Lung (tissue), 11 donors: ENCODE measurements at regions not wholly inside any gene's neighbourhood (a gene's known extent, or its start where the extent isn't known, plus 50 kb on each side); places are given as distances from the start of the nearest gene placed in this dataset.

Source experiments
- ATAC-seq: fragments of 200-7000 bp; cut with Tn5 transposase; one replicate; pipeline ENCODE4 v1.9.1; 2020; ENCODE audit warnings: moderate number of reproducible peaks; ENCODE audit not compliant: insufficient read depth, low FRiP score
- DNase-seq, 3 donors: peaks; one replicate each; pipeline ENCODE4 v3.0.0-alpha.2; 2013 to 2017
- H3K27ac ChIP-seq, 2 donors: one replicate each; pipeline ENCODE4 v1.5.1; 2013; ENCODE audit warnings: mild to moderate bottlenecking in 2 of 2, moderate library complexity in 2 of 2, control low read depth in 1 of 2, inconsistent platforms in 1 of 2, low read depth in 1 of 2, low read length in 1 of 2
- H3K27me3 ChIP-seq, 3 donors: one replicate each; pipeline ENCODE4 v1.5.1; 2013; ENCODE audit warnings: low read length in 2 of 3; ENCODE audit not compliant: control insufficient read depth in 3 of 3, insufficient read depth in 3 of 3
- H3K36me3 ChIP-seq, 4 donors: one replicate each; pipeline ENCODE4 v1.5.1; 2013; ENCODE audit warnings: low read length in 4 of 4, mild to moderate bottlenecking in 1 of 4, moderate library complexity in 1 of 4; ENCODE audit not compliant: control insufficient read depth in 4 of 4, insufficient read depth in 4 of 4
- H3K4me1 ChIP-seq, 5 donors: one replicate each; pipeline ENCODE4 v1.5.1; 2013; ENCODE audit warnings: low read length in 5 of 5, mild to moderate bottlenecking in 2 of 5, moderate library complexity in 1 of 5; ENCODE audit not compliant: control insufficient read depth in 5 of 5, insufficient read depth in 5 of 5
- H3K4me3 ChIP-seq: one replicate; pipeline ENCODE4 v1.5.1; 2013; ENCODE audit warnings: mild to moderate bottlenecking, control low read depth, moderate library complexity
- H3K9ac ChIP-seq, 2 donors: one replicate each; pipeline ENCODE4 v1.5.1; 2013; ENCODE audit warnings: low read length in 2 of 2, control low read depth in 1 of 2; ENCODE audit not compliant: insufficient read depth in 1 of 2
- H3K9me3 ChIP-seq, 4 donors: one replicate each; pipeline ENCODE4 v1.5.1; 2013; ENCODE audit warnings: low read length in 3 of 4, mild to moderate bottlenecking in 1 of 4, moderate library complexity in 1 of 4; ENCODE audit not compliant: control insufficient read depth in 4 of 4, insufficient read depth in 3 of 4
- WGBS, 2 donors: extraction: QIAGEN DNeasy Blood & Tissue Kit; methylation state at CpG; one replicate each; pipeline ENCODE4 v1.1.7; 2013; 5-methylcytosine and 5-hydroxymethylcytosine counted together
- TF ChIP-seq, protein P1 (sequence below): IDR thresholded peaks from 2 replicates; pipeline ENCODE4 v1.5.1; 2012; ENCODE audit warnings: mild to moderate bottlenecking; ENCODE audit errors: control extremely low read depth, extremely low read depth
- donor health status: control.
- donor health status: control.
- donor health status: Bipolar disorder and iron deficiency.
- donor health status: healthy.
- donor health status: DM: yes; HTN: yes; CAD: no.

GRCh38 chr5:167261309-167262100 lies 1029.9 kb upstream of the WWC1 start:
- Histone ChIP-seq H3K4me1 (no peaks in the 10 kb centered on the region), H3K36me3 (no peaks in the 10 kb centered on the region), H3K27me3 (no peaks in the 10 kb centered on the region), H3K4me3 (no peak overlapping the region), H3K9ac (no peak overlapping the region), H3K27ac (no peak overlapping the region), H3K9me3 (no peaks in the 10 kb centered on the region)
- WGBS, 2 donors = 71 to 82% methylated on average over 3 of the region's 3 CpGs
- TF ChIP-seq, protein P1, sequence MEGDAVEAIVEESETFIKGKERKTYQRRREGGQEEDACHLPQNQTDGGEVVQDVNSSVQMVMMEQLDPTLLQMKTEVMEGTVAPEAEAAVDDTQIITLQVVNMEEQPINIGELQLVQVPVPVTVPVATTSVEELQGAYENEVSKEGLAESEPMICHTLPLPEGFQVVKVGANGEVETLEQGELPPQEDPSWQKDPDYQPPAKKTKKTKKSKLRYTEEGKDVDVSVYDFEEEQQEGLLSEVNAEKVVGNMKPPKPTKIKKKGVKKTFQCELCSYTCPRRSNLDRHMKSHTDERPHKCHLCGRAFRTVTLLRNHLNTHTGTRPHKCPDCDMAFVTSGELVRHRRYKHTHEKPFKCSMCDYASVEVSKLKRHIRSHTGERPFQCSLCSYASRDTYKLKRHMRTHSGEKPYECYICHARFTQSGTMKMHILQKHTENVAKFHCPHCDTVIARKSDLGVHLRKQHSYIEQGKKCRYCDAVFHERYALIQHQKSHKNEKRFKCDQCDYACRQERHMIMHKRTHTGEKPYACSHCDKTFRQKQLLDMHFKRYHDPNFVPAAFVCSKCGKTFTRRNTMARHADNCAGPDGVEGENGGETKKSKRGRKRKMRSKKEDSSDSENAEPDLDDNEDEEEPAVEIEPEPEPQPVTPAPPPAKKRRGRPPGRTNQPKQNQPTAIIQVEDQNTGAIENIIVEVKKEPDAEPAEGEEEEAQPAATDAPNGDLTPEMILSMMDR = no peak
- ATAC-seq (no peak), DNase-seq (no peak)

DNA sequence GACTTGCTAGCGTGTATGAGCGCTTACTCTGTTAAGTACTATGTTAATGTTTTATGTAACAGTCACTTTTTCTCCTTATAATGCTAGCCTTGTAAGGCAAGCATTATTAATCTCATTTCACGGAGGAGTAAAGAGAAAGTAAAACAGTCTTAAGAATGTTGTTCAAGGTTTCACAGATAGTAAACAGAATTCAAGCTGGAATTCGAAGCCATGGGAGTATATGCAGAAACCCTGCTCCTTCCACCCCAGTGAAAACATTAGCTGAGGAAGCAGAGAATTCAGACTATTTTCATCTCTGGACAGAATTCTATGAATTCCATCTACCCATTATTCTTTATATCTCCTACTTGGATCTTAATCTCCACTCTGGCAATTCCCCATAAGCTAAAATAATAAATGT lies 1028.3 kb upstream of the WWC1 start:
- WGBS, 2 donors = 65% methylated on average over 4 of the region's 4 CpGs
- ATAC-seq = no peak
- H3K27me3 ChIP-seq = no peaks in the 10 kb centered on the region
- H3K9ac ChIP-seq = no peak overlapping the region
- H3K27ac ChIP-seq = no peak overlapping the region
- H3K36me3 ChIP-seq = no peaks in the 10 kb centered on the region
- DNase-seq = no peak
- H3K4me3 ChIP-seq = no peak overlapping the region
- H3K4me1 ChIP-seq = no peaks in the 10 kb centered on the region
- no peaks in the 10 kb centered on the region for H3K9me3 ChIP-seq
- TF ChIP-seq, protein P1 = no peak

- Histone ChIP-seq H3K9me3 (no peaks in the 10 kb centered on the region), H3K36me3 (no peaks in the 10 kb centered on the region), H3K27me3 (no peaks in the 10 kb centered on the region), H3K27ac (no peak overlapping the region), H3K9ac (no peak overlapping the region), H3K4me3 (no peak overlapping the region), H3K4me1 (no peaks in the 10 kb centered on the region)
- TF ChIP-seq, protein P1 = no peak
- ATAC-seq (no peak), DNase-seq (peak in 2 of 3 donors; percentile 45 to 65)
- WGBS, 2 donors = 86 to 90% methylated on average over 7 of the region's 7 CpGs
Observed at GRCh38 chr5:167264348-167264747, 1027.1 kb upstream of the WWC1 start.

GRCh38 chr5:167268337-167268736 lies 1023.1 kb upstream of the WWC1 start:
- H3K36me3 ChIP-seq = no peaks in the 10 kb centered on the region
- no peaks in the 10 kb centered on the region for H3K9me3 ChIP-seq
- H3K27me3 ChIP-seq = no peaks in the 10 kb centered on the region
- DNase-seq (no peak), ATAC-seq (no peak)
- no peak overlapping the region for H3K4me3 ChIP-seq
- TF ChIP-seq, protein P1 = no peak
- H3K4me1 ChIP-seq = no peaks in the 10 kb centered on the region
- no peak overlapping the region for H3K27ac ChIP-seq
- no peak overlapping the region for H3K9ac ChIP-seq
